Neural progenitor cell (in vitro differentiated cells): ENCODE measurements at regions not wholly inside any gene's neighbourhood (a gene's known extent, or its start where the extent isn't known, plus 50 kb on each side); places are given as distances from the start of the nearest gene placed in this dataset.

ENCODE experiments used
- EZH2 ChIP-seq: fragments of 200-600 bp; sonication (generic); IDR thresholded peaks from 2 replicates; pipeline ENCODE4 v1.6.1; 2017; ENCODE audit warnings: antibody characterized with exemption, mild to moderate bottlenecking, moderate library complexity
- EZH2phosphoT487 ChIP-seq: fragments of 200-600 bp; sonication (generic); IDR thresholded peaks from 2 replicates; pipeline ENCODE4 v1.6.1; 2017; ENCODE audit warnings: antibody characterized with exemption
- TF ChIP-seq, protein P1 (sequence below): fragments of 200-600 bp; sonication (generic); IDR thresholded peaks from 2 replicates; pipeline ENCODE4 v1.5.1; 2017; ENCODE audit warnings: antibody characterized with exemption, mild to moderate bottlenecking

DNA sequence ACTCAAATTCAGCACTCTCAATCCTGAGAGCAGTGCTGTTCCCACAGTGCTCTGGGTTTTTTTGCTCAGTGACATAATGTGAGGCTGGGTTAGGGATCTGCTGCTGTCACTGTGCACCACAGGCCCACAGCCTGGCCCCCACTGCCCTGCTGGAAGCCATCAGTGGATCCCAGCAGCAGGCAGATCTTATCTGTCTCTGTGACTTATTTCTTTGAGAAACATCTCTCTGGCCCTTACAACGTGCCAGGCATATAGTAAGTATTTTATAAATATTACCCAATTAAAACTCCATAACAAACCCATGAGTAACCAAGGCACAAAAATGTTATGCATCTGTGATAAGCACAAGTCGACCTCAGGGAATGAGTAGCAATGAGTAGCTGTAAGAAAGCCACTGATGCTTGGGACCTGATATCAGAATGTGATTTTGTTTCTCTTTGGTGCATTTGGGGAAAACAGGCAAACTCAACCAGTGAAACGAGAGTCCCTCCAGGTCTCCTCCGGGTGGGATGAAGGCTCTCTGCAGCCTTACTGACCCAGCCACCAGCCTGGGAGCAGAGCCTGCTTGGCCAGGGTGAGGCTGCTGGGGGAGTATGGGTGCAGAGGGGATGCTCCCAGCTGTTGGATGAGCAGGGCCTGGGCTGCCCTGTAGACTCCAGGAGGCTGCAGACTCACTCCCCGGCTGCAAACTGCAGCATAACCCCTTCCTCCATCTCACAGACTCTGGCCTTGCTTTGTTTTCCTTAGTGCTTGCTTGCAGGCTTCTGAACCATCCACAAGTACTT, 172.7 kb upstream of the LNX1 start:
- TF ChIP-seq, protein P1, sequence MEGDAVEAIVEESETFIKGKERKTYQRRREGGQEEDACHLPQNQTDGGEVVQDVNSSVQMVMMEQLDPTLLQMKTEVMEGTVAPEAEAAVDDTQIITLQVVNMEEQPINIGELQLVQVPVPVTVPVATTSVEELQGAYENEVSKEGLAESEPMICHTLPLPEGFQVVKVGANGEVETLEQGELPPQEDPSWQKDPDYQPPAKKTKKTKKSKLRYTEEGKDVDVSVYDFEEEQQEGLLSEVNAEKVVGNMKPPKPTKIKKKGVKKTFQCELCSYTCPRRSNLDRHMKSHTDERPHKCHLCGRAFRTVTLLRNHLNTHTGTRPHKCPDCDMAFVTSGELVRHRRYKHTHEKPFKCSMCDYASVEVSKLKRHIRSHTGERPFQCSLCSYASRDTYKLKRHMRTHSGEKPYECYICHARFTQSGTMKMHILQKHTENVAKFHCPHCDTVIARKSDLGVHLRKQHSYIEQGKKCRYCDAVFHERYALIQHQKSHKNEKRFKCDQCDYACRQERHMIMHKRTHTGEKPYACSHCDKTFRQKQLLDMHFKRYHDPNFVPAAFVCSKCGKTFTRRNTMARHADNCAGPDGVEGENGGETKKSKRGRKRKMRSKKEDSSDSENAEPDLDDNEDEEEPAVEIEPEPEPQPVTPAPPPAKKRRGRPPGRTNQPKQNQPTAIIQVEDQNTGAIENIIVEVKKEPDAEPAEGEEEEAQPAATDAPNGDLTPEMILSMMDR: no peak
- TF ChIP-seq EZH2 (no peak), EZH2phosphoT487 (no peak)
